A549 (cell line): ENCODE measurements at regions not wholly inside any gene's neighbourhood (a gene's known extent, or its start where the extent isn't known, plus 50 kb on each side); places are given as distances from the start of the nearest gene placed in this dataset.

Source experiments
- ATAC-seq, 2 experiments: fragments of 200-7000 bp in 1 of 2; fragments of >200 bp in 1 of 2; cut with Nextera tagmentation in 1 of 2; cut with Tn5 transposase in 1 of 2; 3 replicates each; pipeline versions ENCODE4 v1.8.0 to v1.9.1; 2018 to 2020; ENCODE audit warnings: mild to moderate bottlenecking in 1 of 2, moderate library complexity in 1 of 2
- CTCF ChIA-PET: fragments of 300-600 bp; sonication (Branson Sonifier 250); formaldehyde crosslinking; extraction: SDS; loops from one replicate; lab custom pipeline; 2021; ENCODE audit warnings: antibody characterized with exemption, inconsistent platforms; lab: Yijun Ruan, JAX
- POLR2A ChIA-PET: fragments of 350-600 bp; formaldehyde crosslinking; extraction: SDS; loops from one replicate; lab custom pipeline; 2021; ENCODE audit warnings: antibody characterized with exemption, inconsistent platforms; lab: Yijun Ruan, JAX
- DNase-seq, 2 experiments: peaks; one replicate each; pipeline versions ENCODE4 v3.0.0 to v3.0.0-alpha.2; 2011 to 2016; ENCODE audit warnings: low read depth in 1 of 2, low spot score in 1 of 2
- FAIRE-seq: peaks from 2 replicates; lab custom pipeline; 2011; peaks lifted over from hg19 to GRCh38; lab: Jason Lieb, UNC
- H3K27ac ChIP-seq, 2 experiments: fragments of >200 bp; sonication (Bioruptor Twin); formaldehyde crosslinking; 3 replicates each; pipeline ENCODE4 v1.5.1; 2016 to 2017
- H3K4me1 ChIP-seq: fragments of >200 bp; sonication (Bioruptor Twin); formaldehyde crosslinking; 3 replicates; pipeline ENCODE4 v1.6.1; 2016
- H3K4me2 ChIP-seq: fragments of >200 bp; sonication (Bioruptor Twin); formaldehyde crosslinking; 3 replicates; pipeline ENCODE4 v1.6.1; 2016
- H3K4me3 ChIP-seq: fragments of >200 bp; sonication (Bioruptor Twin); formaldehyde crosslinking; 3 replicates; pipeline ENCODE4 v1.5.1; 2016
- H3K9me3 ChIP-seq: fragments of >200 bp; sonication (Bioruptor Twin); formaldehyde crosslinking; 3 replicates; pipeline ENCODE4 v1.6.1; 2016
- BCL3 ChIP-seq: fragments of >200 bp; sonication (Bioruptor Twin); formaldehyde crosslinking; IDR thresholded peaks from 3 replicates; pipeline ENCODE4 v1.6.1; 2016
- CEBPB ChIP-seq, 2 experiments: fragments of >200 bp in 1 of 2; sonication (Bioruptor Twin) in 1 of 2; formaldehyde crosslinking in 1 of 2; IDR thresholded peaks; 2 replicates each; pipeline ENCODE4 v1.6.1; 2012 to 2016
- CTCF ChIP-seq: fragments of >200 bp; sonication (Bioruptor Twin); formaldehyde crosslinking; IDR thresholded peaks from 3 replicates; pipeline ENCODE4 v1.5.1; 2016
- ELK1 ChIP-seq: fragments of 150-350 bp; IDR thresholded peaks from 2 replicates; pipeline ENCODE4 v1.6.1; 2014; ENCODE audit warnings: low read depth, mild to moderate bottlenecking, low read length
- ESRRA ChIP-seq: fragments of 150-350 bp; IDR thresholded peaks from 2 replicates; pipeline ENCODE4 v1.6.1; 2014; ENCODE audit warnings: mild to moderate bottlenecking, low read length, borderline replicate concordance
- FOSB ChIP-seq: fragments of 250-450 bp; sonication (Bioruptor Pico); IDR thresholded peaks from 2 replicates; pipeline ENCODE4 v1.5.0; 2020; ENCODE audit warnings: mild to moderate bottlenecking, moderate library complexity
- HES2 ChIP-seq: fragments of >200 bp; sonication (Bioruptor Twin); formaldehyde crosslinking; IDR thresholded peaks from 2 replicates; pipeline ENCODE4 v1.6.1; 2016
- HEYL ChIP-seq: fragments of 250-450 bp; sonication (Bioruptor Pico); IDR thresholded peaks from 2 replicates; pipeline ENCODE4 v1.8.0; 2021; ENCODE audit warnings: mild to moderate bottlenecking, moderate library complexity
- HOXB13 ChIP-seq: fragments of 250-450 bp; sonication (Bioruptor Pico); IDR thresholded peaks from 2 replicates; pipeline ENCODE4 v1.5.0; 2020; ENCODE audit warnings: low read depth, mild to moderate bottlenecking, moderate library complexity
- HOXB5 ChIP-seq: fragments of 250-450 bp; sonication (Bioruptor Pico); IDR thresholded peaks from 2 replicates; pipeline ENCODE4 v1.5.0; 2020; ENCODE audit warnings: mild to moderate bottlenecking, moderate library complexity
- KDM1A ChIP-seq: fragments of 200-600 bp; sonication (generic); IDR thresholded peaks from 2 replicates; pipeline ENCODE4 v1.6.1; 2016; ENCODE audit warnings: low read depth, mild to moderate bottlenecking
- MYC ChIP-seq: IDR thresholded peaks from 2 replicates; pipeline ENCODE4 v1.6.1; 2012; ENCODE audit warnings: mild to moderate bottlenecking, inconsistent platforms, low read length, improper control_type of control experiment, borderline replicate concordance
- NFE2L2 ChIP-seq: fragments of 150-350 bp; conservative IDR thresholded peaks from 2 replicates; pipeline ENCODE4 v1.6.1; 2014; ENCODE audit warnings: low read length
- NR3C1 ChIP-seq: fragments of >200 bp; sonication (Bioruptor Twin); formaldehyde crosslinking; IDR thresholded peaks from 3 replicates; pipeline ENCODE4 v1.6.1; 2017
- PBX3 ChIP-seq: IDR thresholded peaks from 2 replicates; pipeline ENCODE4 v1.6.1; 2012
- RARB ChIP-seq: fragments of 250-450 bp; sonication (Bioruptor Pico); IDR thresholded peaks from 2 replicates; pipeline ENCODE4 v1.8.0; 2021; ENCODE audit warnings: mild to moderate bottlenecking, moderate library complexity
- REST ChIP-seq: fragments of 200-600 bp; sonication (generic); IDR thresholded peaks from 2 replicates; pipeline ENCODE4 v1.6.1; 2016; ENCODE audit warnings: antibody characterized with exemption, mild to moderate bottlenecking, moderate library complexity
- RFX5 ChIP-seq: fragments of 450-650 bp; IDR thresholded peaks from 2 replicates; pipeline ENCODE4 v1.7.1; 2014; ENCODE audit warnings: antibody characterized with exemption, mild to moderate bottlenecking, moderate library complexity
- USF2 ChIP-seq: fragments of 450-650 bp; IDR thresholded peaks from 2 replicates; pipeline ENCODE4 v1.6.1; 2014; ENCODE audit warnings: antibody characterized with exemption
- WGBS: methylation state at CpG from one replicate; pipeline ENCODE4 v1.1.6; 2017; ENCODE audit errors: missing lambda C conversion rate; 5-methylcytosine and 5-hydroxymethylcytosine counted together

- H3K4me1 ChIP-seq, result peaks cover 13% of the 10 kb centered on the region; the same call in 1 of the 3 replicates
- H3K4me2 ChIP-seq, result no peak overlapping the region
- DNase-seq (no peak), ATAC-seq (no peak), FAIRE-seq (no peak)
- WGBS, result 77% methylated on average over 8 of the region's 8 CpGs
- ChIA-PET CTCF (no interaction called here), POLR2A (no interaction called here)
- H3K4me3 ChIP-seq, result no peak overlapping the region
- H3K27ac ChIP-seq, result no peak overlapping the region
- TF ChIP-seq HEYL (CRISPR knock-in tag), result no peak
- no peaks in the 10 kb centered on the region for H3K9me3 ChIP-seq
Observed at GRCh38 chr7:27405780-27406179, 163.2 kb downstream of the EVX1 start.

- no peak for FAIRE-seq
- POLR2A ChIA-PET, result no interaction called here
- no peak overlapping the region for H3K27ac ChIP-seq
Observed at GRCh38 chr7:27409311-27409710, 166.7 kb downstream of the EVX1 start.

More at GRCh38 chr7:27409311-27409710, 166.7 kb downstream of the EVX1 start:
- H3K9me3 ChIP-seq, result no peaks in the 10 kb centered on the region
- ATAC-seq (no peak), DNase-seq (no peak)
- no peak overlapping the region for H3K4me2 ChIP-seq
- H3K4me3 ChIP-seq, result no peak overlapping the region
- TF ChIP-seq ELK1 (no peak), FOSB (no peak), HES2 (no peak), RARB (CRISPR knock-in tag) (no peak), CEBPB (IDR thresholded peaks at IDR 0.05) (no peak), MYC (no peak), HEYL (CRISPR knock-in tag) (no peak), BCL3 (no peak), NFE2L2 (no peak), HOXB13 (CRISPR knock-in tag) (no peak), PBX3 (no peak), HOXB5 (no peak), KDM1A (no peak), RFX5 (no peak), ESRRA (no peak), CTCF (no peak), NR3C1 (no peak), REST (no peak), USF2 (no peak)
- CTCF ChIA-PET, result no interaction called here
- 86% methylated on average over 3 of the region's 3 CpGs for WGBS
- peaks cover 7% of the 10 kb centered on the region; the same call in 1 of the 3 replicates for H3K4me1 ChIP-seq
